OCI-LY7 (cell line): ENCODE measurements at regions not wholly inside any gene's neighbourhood (a gene's known extent, or its start where the extent isn't known, plus 50 kb on each side); places are given as distances from the start of the nearest gene placed in this dataset.

ENCODE experiments used
- BruUV-seq: library from RNA; stranded (reverse); fragments of 400-500 nt; replicated peaks from 2 replicates; lab custom pipeline; 2021; lab: Mats Ljungman, UMichigan
- CTCF ChIA-PET: fragments of 300-600 bp; sonication (Branson Sonifier 250); formaldehyde crosslinking; loops from one replicate; lab custom pipeline; 2022; ENCODE audit warnings: antibody characterized with exemption; ENCODE audit not compliant: unreplicated experiment; lab: Charles Lee
- POLR2A ChIA-PET: fragments of 300-600 bp; sonication (Branson Sonifier 250); formaldehyde crosslinking; loops from one replicate; lab custom pipeline; 2022; ENCODE audit warnings: antibody characterized with exemption; lab: Charles Lee
- DNase-seq: peaks from one replicate; pipeline ENCODE4 v3.0.0-alpha.2; 2015; ENCODE audit warnings: low spot score
- H2AFZ ChIP-seq: fragments of 200-600 bp; sonication (generic), shearing (Covaris generic); 2 replicates; pipeline ENCODE4 v1.6.1; 2014; ENCODE audit warnings: mild to moderate bottlenecking, antibody characterized with exemption, low read length, moderate library complexity
- H3K27ac ChIP-seq: fragments of 200-600 bp; sonication (generic); 2 replicates; pipeline ENCODE4 v1.5.1; 2014; ENCODE audit warnings: mixed run types, low read depth, mild to moderate bottlenecking, moderate library complexity, low read length, inconsistent platforms; ENCODE audit not compliant: poor library complexity, severe bottlenecking
- H3K36me3 ChIP-seq: fragments of 200-600 bp; sonication (generic); 2 replicates; pipeline ENCODE4 v1.6.1; 2014; ENCODE audit warnings: mild to moderate bottlenecking, antibody characterized with exemption, low read length, moderate library complexity, mixed read lengths; ENCODE audit not compliant: insufficient read depth
- H3K4me1 ChIP-seq: fragments of 200-600 bp; sonication (generic); 2 replicates; pipeline ENCODE4 v1.5.1; 2014; ENCODE audit warnings: mild to moderate bottlenecking, low read length; ENCODE audit not compliant: insufficient read depth, poor library complexity, severe bottlenecking
- H3K4me2 ChIP-seq: fragments of 200-600 bp; sonication (generic); 2 replicates; pipeline ENCODE4 v1.6.1; 2014; ENCODE audit warnings: mild to moderate bottlenecking, low read length
- H3K4me3 ChIP-seq: fragments of 200-600 bp; sonication (generic); 2 replicates; pipeline ENCODE4 v1.5.1; 2014; ENCODE audit warnings: mild to moderate bottlenecking, low read depth, low read length; ENCODE audit not compliant: poor library complexity, severe bottlenecking
- H3K79me2 ChIP-seq: fragments of 200-600 bp; sonication (generic); 2 replicates; pipeline ENCODE4 v1.6.1; 2016; ENCODE audit warnings: low read depth, mild to moderate bottlenecking, low read length, moderate library complexity, mixed read lengths; ENCODE audit not compliant: insufficient read depth
- H3K9me2 ChIP-seq: fragments of 200-600 bp; sonication (generic); 2 replicates; pipeline ENCODE4 v1.6.1; 2016; ENCODE audit warnings: mild to moderate bottlenecking, low read length, mixed read lengths; ENCODE audit not compliant: insufficient read depth
- H3K9me3 ChIP-seq: fragments of 200-600 bp; sonication (generic); 2 replicates; pipeline ENCODE4 v1.6.1; 2014; ENCODE audit warnings: mild to moderate bottlenecking, mixed run types, low read length, mixed read lengths
- H4K20me1 ChIP-seq: fragments of 200-600 bp; sonication (generic); 2 replicates; pipeline ENCODE4 v1.6.1; 2014; ENCODE audit warnings: mild to moderate bottlenecking, antibody characterized with exemption, low read length, moderate library complexity, mixed read lengths; ENCODE audit not compliant: insufficient read depth
- EZH2phosphoT487 ChIP-seq: fragments of 200-600 bp; sonication (generic); IDR thresholded peaks from 2 replicates; pipeline ENCODE4 v1.6.1; 2018; ENCODE audit warnings: low read depth, borderline replicate concordance, mild to moderate bottlenecking, mixed run types, antibody characterized with exemption, low read length, moderate library complexity, mixed read lengths
- intact Hi-C: fragments of 100-400 bp; cut with micrococcal nuclease; formaldehyde crosslinking; loops from one replicate; pipeline ENCODE4 v1.10.0; 2022; ENCODE audit not compliant: unreplicated experiment
- TF ChIP-seq, protein P1 (sequence below): fragments of 200-600 bp; sonication (generic); conservative IDR thresholded peaks from 2 replicates; pipeline ENCODE4 v1.5.1; 2014; ENCODE audit warnings: mild to moderate bottlenecking, antibody characterized with exemption, low read length, moderate library complexity, mixed read lengths

DNA sequence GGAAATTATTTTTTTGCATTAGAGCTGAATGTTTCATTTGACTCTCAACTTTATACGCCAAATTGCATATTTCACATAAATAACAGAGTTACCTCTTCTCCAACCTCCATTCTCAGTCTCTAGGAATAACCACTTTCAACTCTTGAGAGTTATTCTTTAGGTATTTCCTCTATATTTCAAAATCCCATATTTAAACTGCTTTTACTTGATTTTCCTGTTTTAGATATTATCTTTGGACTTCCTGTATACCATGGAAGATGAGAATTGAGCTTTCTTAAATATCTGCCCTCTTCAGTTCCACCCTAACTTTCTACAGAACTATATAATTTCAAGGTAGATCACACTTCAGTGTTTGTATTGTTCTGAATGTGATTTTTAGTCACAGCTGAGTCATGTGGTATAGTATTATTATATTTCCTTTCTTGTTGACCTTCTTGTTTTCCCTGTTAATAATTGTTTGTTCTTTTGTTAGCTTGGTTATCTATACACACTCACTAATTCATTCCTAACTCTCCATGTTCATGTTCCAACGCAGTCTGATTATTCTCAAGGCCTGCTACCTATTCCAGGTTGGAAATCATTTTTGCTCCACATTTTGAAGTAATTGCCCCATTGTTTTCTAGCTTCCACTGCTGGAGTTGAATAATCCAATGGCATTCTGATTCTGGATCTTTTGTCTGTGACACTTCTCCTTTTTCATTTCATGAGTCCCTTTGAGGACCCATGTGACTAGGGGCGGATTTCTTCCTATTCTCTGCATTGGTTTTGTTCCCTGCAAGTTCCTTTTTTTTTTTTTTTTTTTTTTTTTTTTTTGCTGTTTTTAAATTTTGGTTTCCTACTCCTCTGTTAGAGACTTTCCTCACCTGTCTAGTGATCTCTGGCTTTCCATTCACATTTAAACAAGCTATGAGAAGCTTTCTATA is 156.8 kb upstream of the RBMS1 start:
- POLR2A ChIA-PET: interaction anchor here (0.7 kb wide), 1 partner anchor 39 kb away, joined by 11 read pairs; no protein-coding TSS in a partner anchor
- no TSS peak for BruUV-seq

DNA sequence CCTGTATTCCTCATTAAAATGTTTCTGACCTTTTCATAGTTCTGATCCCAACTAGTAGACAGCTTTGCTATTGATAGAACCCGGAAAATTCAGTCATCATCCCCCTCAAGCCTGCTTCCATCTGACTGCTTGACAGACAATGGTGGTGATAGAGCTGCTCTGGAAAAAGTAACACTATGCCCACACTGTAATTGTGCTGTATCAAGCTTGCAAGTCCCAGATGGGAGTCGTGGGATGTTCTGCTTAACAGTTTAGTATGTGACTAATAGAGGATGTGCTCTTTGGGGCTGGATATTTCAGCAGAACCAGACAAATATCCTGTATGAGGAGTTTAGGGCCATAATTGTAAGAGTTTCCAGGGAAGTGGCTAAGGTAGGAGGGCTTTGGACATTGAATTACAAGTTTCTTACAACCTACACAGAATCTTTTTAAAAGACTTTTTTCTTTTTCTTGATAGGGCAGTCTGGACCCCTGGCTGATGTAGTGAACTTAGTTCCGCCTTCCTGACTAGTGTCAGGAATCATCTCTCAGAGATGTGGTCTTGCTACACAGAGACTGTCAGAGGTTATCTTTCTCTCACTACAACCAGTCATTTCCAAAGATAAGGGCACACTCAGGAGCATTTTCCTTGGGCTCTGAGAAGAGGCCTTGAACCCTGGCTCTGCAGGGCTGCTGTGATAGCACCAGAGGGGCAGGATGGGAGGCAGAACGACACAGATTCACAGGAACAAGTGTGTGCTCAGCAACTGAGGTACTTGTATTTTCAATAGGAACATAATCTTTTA is 158.0 kb upstream of the RBMS1 start:
- no peak for DNase-seq
- Histone ChIP-seq H3K27ac (no peak overlapping the region), H3K4me3 (no peak overlapping the region), H3K36me3 (no peaks in the 10 kb centered on the region), H3K4me2 (no peak overlapping the region), H2AFZ (no peak overlapping the region), H4K20me1 (no peaks in the 10 kb centered on the region), H3K9me3 (no peaks in the 10 kb centered on the region), H3K9me2 (no peaks in the 10 kb centered on the region), H3K4me1 (no peaks in the 10 kb centered on the region), H3K79me2 (no peaks in the 10 kb centered on the region)
- TF ChIP-seq, protein P1, sequence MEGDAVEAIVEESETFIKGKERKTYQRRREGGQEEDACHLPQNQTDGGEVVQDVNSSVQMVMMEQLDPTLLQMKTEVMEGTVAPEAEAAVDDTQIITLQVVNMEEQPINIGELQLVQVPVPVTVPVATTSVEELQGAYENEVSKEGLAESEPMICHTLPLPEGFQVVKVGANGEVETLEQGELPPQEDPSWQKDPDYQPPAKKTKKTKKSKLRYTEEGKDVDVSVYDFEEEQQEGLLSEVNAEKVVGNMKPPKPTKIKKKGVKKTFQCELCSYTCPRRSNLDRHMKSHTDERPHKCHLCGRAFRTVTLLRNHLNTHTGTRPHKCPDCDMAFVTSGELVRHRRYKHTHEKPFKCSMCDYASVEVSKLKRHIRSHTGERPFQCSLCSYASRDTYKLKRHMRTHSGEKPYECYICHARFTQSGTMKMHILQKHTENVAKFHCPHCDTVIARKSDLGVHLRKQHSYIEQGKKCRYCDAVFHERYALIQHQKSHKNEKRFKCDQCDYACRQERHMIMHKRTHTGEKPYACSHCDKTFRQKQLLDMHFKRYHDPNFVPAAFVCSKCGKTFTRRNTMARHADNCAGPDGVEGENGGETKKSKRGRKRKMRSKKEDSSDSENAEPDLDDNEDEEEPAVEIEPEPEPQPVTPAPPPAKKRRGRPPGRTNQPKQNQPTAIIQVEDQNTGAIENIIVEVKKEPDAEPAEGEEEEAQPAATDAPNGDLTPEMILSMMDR: no peak
- no peak for TF ChIP-seq EZH2phosphoT487
- BruUV-seq: no TSS peak
- intact Hi-C loops: no loop called here
- CTCF ChIA-PET: no interaction called here
- POLR2A ChIA-PET: interaction anchor here (0.5 to 0.7 kb wide), 2 partner anchors 38 to 229 kb away, joined by 4 to 11 read pairs; no protein-coding TSS in a partner anchor

More for the DNA sequence above, 156.8 kb upstream of the RBMS1 start:
- no peak for TF ChIP-seq EZH2phosphoT487
- intact Hi-C loops: no loop called here
- H3K36me3 ChIP-seq: no peaks in the 10 kb centered on the region
- H3K4me1 ChIP-seq: no peaks in the 10 kb centered on the region
- H3K27ac ChIP-seq: no peak overlapping the region
- no peaks in the 10 kb centered on the region for H3K79me2 ChIP-seq
- no peaks in the 10 kb centered on the region for H3K9me3 ChIP-seq
- no peak for DNase-seq
- no peaks in the 10 kb centered on the region for H4K20me1 ChIP-seq
- CTCF ChIA-PET: no interaction called here
- no peak overlapping the region for H3K4me3 ChIP-seq
- no peak overlapping the region for H3K4me2 ChIP-seq
- no peaks in the 10 kb centered on the region for H3K9me2 ChIP-seq
- no peak overlapping the region for H2AFZ ChIP-seq

DNA sequence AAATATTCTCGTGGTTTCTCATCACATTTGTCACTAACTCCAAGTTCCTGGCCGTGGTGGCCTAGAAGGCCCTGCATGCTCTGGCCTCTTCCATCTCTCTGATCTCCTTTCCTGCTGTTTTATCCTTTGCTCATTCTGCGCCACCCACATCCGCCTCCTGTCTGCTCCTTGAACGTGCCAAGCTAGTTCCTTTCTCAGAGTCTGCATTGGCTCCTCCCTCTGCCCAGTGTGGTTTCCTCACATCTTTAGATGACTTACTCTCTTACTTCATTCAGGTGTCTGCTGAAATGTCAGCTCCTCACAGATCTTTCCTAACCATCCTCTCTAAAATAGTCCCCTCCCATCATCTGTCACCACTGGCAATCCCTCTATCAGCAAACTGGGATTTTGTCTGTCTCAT is 158.6 kb upstream of the RBMS1 start:
- no peaks in the 10 kb centered on the region for H4K20me1 ChIP-seq
- H3K27ac ChIP-seq: no peak overlapping the region
- no peaks in the 10 kb centered on the region for H3K79me2 ChIP-seq
- intact Hi-C loops: no loop called here
- no peak for DNase-seq
- CTCF ChIA-PET: no interaction called here
- no peaks in the 10 kb centered on the region for H3K36me3 ChIP-seq
- no peak overlapping the region for H2AFZ ChIP-seq
- no peak overlapping the region for H3K4me2 ChIP-seq
- H3K9me3 ChIP-seq: no peaks in the 10 kb centered on the region
- no peak overlapping the region for H3K4me3 ChIP-seq
- no peaks in the 10 kb centered on the region for H3K9me2 ChIP-seq
- BruUV-seq: no TSS peak
- POLR2A ChIA-PET: no interaction called here
- no peaks in the 10 kb centered on the region for H3K4me1 ChIP-seq
- TF ChIP-seq, protein P1: no peak
- TF ChIP-seq EZH2phosphoT487: no peak
